Fibroblast of villous mesenchyme (primary cell): ENCODE measurements at regions not wholly inside any gene's neighbourhood (a gene's known extent, or its start where the extent isn't known, plus 50 kb on each side); places are given as distances from the start of the nearest gene placed in this dataset.

Source experiments
- DNase-seq: peaks from one replicate; pipeline ENCODE4 v3.0.0-alpha.2; 2010; ENCODE audit warnings: low read depth
- H3K4me3 ChIP-seq: 2 replicates; pipeline ENCODE4 v1.5.1; 2011; ENCODE audit warnings: low read depth, mild to moderate bottlenecking, low read length
- CTCF ChIP-seq: IDR thresholded peaks from 2 replicates; pipeline ENCODE4 v1.5.1; 2012; ENCODE audit warnings: low read depth, mild to moderate bottlenecking, low read length; ENCODE audit not compliant: insufficient read depth

DNA sequence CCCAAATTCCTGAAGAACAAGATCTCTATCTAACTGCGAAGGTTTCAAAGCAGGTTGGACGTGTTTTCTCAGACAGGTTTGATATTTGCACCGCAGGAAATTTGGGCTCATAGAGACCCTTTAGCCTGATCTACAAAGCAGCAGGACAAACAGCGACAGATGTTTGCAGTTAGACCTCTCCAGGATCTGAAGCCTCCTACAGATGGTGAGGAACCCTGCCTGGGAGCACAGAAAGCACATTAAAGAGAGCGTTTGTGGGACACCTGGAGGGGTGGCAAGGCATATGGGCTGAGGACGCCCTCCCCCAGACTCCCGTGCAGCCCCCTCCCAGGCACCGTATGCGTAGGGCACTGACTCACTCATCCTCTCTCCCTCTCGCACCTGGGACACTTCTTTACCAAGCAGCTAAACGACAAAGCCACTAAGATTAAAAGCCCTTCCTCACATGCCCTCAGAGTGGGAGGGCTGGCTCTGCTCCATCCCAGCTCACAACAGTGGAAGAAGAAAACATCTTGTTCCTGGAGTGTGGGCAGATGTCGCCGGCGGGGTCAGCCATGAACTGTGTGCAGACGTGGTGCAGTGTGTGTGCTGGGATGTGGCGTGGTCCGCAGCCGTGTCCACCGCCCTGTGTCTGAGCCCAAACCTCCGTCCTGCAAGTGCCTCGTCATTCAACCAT, 249.7 kb upstream of the AFDN start:
- TF ChIP-seq CTCF = no peak

DNA sequence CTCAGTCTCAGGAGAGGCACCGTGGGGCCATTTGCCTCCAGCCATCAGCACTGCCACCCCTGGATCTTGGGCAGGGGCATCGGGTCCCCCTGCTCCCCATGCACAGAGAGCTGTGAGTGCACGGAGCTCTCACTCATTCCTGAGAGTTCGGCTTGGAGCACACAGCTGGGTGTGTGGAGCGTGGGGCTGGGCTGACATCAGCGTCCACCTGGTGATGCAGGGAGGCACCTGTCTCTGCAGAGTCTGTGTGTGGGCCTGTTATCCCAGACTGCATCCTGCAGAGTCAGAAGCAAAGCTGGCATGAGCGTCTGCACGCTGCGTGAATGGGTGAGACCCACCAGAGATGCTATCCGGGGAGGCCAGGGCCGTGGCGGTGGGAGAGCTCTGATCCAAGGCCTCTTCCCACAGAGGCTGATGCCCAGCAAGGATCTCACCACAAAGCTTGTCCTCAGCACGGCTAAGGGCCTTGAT, 248.8 kb upstream of the AFDN start:
- no peak overlapping the region for H3K4me3 ChIP-seq
- no peak for DNase-seq
- TF ChIP-seq CTCF = no peak

More for the DNA sequence above, 249.7 kb upstream of the AFDN start:
- no peak overlapping the region for H3K4me3 ChIP-seq
- DNase-seq = no peak

- no peak overlapping the region for H3K4me3 ChIP-seq
- TF ChIP-seq CTCF = no peak
- DNase-seq = no peak
Measured at GRCh38 chr6:167578371-167578901, 248.3 kb upstream of the AFDN start.

DNA sequence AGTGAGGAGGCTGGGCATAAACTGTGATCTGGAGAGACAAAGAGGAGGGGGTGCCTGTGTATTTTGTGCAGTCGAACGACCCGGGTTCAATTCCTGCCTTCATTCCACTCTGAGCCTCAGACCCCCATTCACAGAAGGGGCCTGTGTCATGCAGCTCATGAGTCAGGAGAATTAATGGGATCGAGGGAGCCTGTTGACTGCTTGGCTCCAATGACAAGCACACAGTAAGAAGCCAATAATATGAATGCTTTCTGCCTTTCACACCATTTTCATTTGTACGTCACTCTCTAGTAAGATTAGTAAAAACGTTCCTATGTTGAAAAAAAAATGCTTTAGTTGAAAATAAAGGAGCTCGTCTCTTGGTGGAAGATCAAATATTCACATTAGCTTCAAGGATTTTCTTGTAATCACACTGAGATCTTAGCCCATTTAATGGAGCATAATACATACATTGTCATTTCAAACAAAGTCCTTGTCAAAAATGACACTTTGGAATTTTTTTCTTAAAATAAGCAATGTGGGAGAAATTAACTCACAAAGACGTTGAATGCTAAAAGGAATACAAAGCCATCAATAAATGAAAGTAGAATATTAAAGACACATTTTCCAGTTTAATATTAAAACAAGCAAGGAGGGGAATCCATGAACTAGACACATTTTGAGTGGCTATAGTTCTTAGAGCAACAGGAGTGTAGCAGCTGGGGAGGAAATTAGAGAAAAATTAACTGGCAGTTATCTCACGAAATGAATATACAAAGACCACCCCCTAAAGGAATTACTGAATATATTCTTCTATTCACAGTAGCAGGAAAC, 246.7 kb upstream of the AFDN start:
- no peak overlapping the region for H3K4me3 ChIP-seq
- no peak for DNase-seq

DNA sequence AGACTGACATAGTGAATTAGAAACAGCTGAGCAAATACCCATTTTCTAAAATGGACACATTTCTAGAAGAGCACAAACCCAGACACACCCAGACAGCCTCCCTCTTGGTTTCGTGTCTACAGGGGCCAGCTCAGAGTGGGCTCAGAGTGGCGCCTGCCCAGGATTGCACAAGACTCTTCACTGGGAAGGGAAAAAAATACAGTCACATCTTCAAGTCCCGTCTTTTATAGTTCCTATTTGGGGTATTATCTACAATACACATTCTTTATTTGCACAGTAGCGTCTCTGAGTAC, 246.1 kb upstream of the AFDN start:
- TF ChIP-seq CTCF = no peak
- no peak overlapping the region for H3K4me3 ChIP-seq
- no peak for DNase-seq

More for the DNA sequence above, 246.7 kb upstream of the AFDN start:
- TF ChIP-seq CTCF = no peak

DNA sequence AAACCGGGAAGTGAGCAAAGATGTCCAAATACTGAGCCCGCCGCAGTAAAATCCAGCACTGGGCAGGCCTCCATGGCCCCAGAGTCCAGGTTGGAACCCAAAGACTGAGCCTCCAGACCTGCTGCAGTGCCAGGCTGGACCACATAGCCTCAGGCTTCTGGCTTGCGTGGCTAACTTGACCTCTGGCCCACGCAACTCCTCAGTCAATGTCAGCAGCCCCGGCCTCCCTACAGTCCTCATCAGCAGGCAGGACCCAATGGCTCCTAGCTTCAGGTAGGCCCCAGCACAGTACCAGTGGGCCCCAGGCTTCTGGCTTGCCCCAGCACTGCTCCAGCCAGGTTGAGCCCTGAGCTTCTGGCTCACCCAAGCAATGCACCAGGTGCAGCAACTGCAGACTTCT, 245.1 kb upstream of the AFDN start:
- TF ChIP-seq CTCF = no peak

More for the DNA sequence above, 245.1 kb upstream of the AFDN start:
- H3K4me3 ChIP-seq = no peak overlapping the region
- DNase-seq = no peak
